Endodermal cell (in vitro differentiated cells): ENCODE measurements at regions not wholly inside any gene's neighbourhood (a gene's known extent, or its start where the extent isn't known, plus 50 kb on each side); places are given as distances from the start of the nearest gene placed in this dataset.

Experiments used
- DNase-seq: peaks from one replicate; pipeline ENCODE4 v3.0.0-alpha.2; 2017
- H3K27ac ChIP-seq: 2 replicates; pipeline ENCODE4 v1.5.1; 2013; ENCODE audit warnings: mild to moderate bottlenecking, low read depth, low read length, moderate library complexity
- H3K27me3 ChIP-seq: 2 replicates; pipeline ENCODE4 v1.6.1; 2013; ENCODE audit warnings: mild to moderate bottlenecking, low read length, moderate library complexity; ENCODE audit not compliant: insufficient read depth, control insufficient read depth, poor library complexity, severe bottlenecking
- H3K36me3 ChIP-seq: 2 replicates; pipeline ENCODE4 v1.7.0; 2013; ENCODE audit warnings: mild to moderate bottlenecking, low read length, moderate library complexity; ENCODE audit not compliant: control insufficient read depth, insufficient read depth
- H3K4me1 ChIP-seq: one replicate; pipeline ENCODE4 v1.7.0; 2013; ENCODE audit warnings: low read length; ENCODE audit not compliant: control insufficient read depth, insufficient read depth
- H3K4me3 ChIP-seq: 2 replicates; pipeline ENCODE4 v1.5.1; 2013; ENCODE audit warnings: mild to moderate bottlenecking, low read length, moderate library complexity
- H3K9ac ChIP-seq: 2 replicates; pipeline ENCODE4 v1.6.1; 2013; ENCODE audit warnings: mild to moderate bottlenecking, low read length, moderate library complexity; ENCODE audit not compliant: poor library complexity, severe bottlenecking; ENCODE audit errors: extremely low read depth
- H3K9me3 ChIP-seq: 2 replicates; pipeline ENCODE4 v1.6.1; 2013; ENCODE audit warnings: mild to moderate bottlenecking, low read length, moderate library complexity; ENCODE audit not compliant: control insufficient read depth
- H3K27ac Mint-ChIP-seq: 2 replicates; pipeline ENCODE4 v1.8.0; 2020; ENCODE audit warnings: mixed read lengths
- H3K27me3 Mint-ChIP-seq: 2 replicates; pipeline ENCODE4 v1.8.0; 2021; ENCODE audit warnings: mild to moderate bottlenecking, mixed read lengths; ENCODE audit not compliant: insufficient read depth
- H3K36me3 Mint-ChIP-seq: 2 replicates; pipeline ENCODE4 v1.8.0; 2020; ENCODE audit warnings: low read depth, mixed read lengths
- H3K4me1 Mint-ChIP-seq: 2 replicates; pipeline ENCODE4 v1.8.0; 2020; ENCODE audit warnings: mixed read lengths
- H3K4me3 Mint-ChIP-seq: 2 replicates; pipeline ENCODE4 v1.8.0; 2020; ENCODE audit warnings: mild to moderate bottlenecking, moderate library complexity, mixed read lengths
- H3K9me3 Mint-ChIP-seq: 2 replicates; pipeline ENCODE4 v1.8.0; 2020; ENCODE audit warnings: mild to moderate bottlenecking, mixed read lengths
- WGBS, 2 experiments: methylation state at CpG; one replicate each; pipeline versions ENCODE4 v1.1.5 to v1.1.7; 2013; ENCODE audit warnings: missing lambda C conversion rate in 2 of 2, mixed read lengths in 1 of 2; ENCODE audit not compliant: insufficient coverage in 1 of 2, insufficient read length in 1 of 2; 5-methylcytosine and 5-hydroxymethylcytosine counted together
- TF ChIP-seq, protein P1 (sequence below): fragments of 200-600 bp; sonication (generic); conservative IDR thresholded peaks from 2 replicates; pipeline ENCODE4 v1.5.0; 2021; ENCODE audit warnings: antibody characterized with exemption, mild to moderate bottlenecking

DNA sequence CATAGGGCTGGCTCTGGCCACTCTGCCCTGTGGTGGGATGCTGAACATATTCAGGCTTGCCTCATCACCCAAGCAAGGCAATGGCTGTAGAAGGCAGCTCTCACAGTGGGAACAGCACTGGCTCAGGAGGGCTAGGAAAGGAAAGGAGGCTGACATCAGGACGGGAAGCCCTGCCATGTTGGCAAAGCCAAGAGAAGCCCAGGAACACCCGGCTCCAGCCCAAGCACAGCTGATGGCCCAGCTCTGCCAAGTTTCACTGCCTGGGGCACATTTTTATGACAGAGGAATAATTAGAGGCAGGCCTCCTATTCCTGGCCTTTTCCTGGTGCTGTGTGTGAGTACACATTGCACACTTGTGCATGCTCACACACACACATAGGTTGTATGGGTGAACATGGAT lies 163.6 kb upstream of the SMIM23 start:
- Mint-ChIP-seq H3K27ac (no peak overlapping the region), H3K9me3 (peaks cover 5% of the 10 kb centered on the region), H3K36me3 (no peaks in the 10 kb centered on the region), H3K4me3 (no peak overlapping the region), H3K27me3 (peaks cover 28% of the 10 kb centered on the region), H3K4me1 (peaks cover 32% of the 10 kb centered on the region)
- 93 to 100% methylated on average over 1 to 2 of the region's 2 CpGs for WGBS, 2 experiments
- H3K27ac ChIP-seq = no peak overlapping the region
- TF ChIP-seq, protein P1, sequence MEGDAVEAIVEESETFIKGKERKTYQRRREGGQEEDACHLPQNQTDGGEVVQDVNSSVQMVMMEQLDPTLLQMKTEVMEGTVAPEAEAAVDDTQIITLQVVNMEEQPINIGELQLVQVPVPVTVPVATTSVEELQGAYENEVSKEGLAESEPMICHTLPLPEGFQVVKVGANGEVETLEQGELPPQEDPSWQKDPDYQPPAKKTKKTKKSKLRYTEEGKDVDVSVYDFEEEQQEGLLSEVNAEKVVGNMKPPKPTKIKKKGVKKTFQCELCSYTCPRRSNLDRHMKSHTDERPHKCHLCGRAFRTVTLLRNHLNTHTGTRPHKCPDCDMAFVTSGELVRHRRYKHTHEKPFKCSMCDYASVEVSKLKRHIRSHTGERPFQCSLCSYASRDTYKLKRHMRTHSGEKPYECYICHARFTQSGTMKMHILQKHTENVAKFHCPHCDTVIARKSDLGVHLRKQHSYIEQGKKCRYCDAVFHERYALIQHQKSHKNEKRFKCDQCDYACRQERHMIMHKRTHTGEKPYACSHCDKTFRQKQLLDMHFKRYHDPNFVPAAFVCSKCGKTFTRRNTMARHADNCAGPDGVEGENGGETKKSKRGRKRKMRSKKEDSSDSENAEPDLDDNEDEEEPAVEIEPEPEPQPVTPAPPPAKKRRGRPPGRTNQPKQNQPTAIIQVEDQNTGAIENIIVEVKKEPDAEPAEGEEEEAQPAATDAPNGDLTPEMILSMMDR = no peak
- no peak overlapping the region for H3K9ac ChIP-seq
- H3K4me3 ChIP-seq = no peak overlapping the region
- H3K27me3 ChIP-seq = no peaks in the 10 kb centered on the region
- H3K4me1 ChIP-seq = peaks cover 8% of the 10 kb centered on the region
- H3K36me3 ChIP-seq = no peaks in the 10 kb centered on the region
- no peaks in the 10 kb centered on the region for H3K9me3 ChIP-seq
- DNase-seq = peak; percentile 29

GRCh38 chr5:171623107-171623506 lies 162.5 kb upstream of the SMIM23 start:
- WGBS, 2 experiments = 50 to 62% methylated on average over 2 of the region's 2 CpGs
- peaks cover 26% of the 10 kb centered on the region for H3K4me1 Mint-ChIP-seq
- no peak for DNase-seq
- no peaks in the 10 kb centered on the region for H3K9me3 ChIP-seq
- peaks cover 29% of the 10 kb centered on the region for H3K27me3 Mint-ChIP-seq
- H3K36me3 ChIP-seq = no peaks in the 10 kb centered on the region
- H3K4me1 ChIP-seq = peaks cover 8% of the 10 kb centered on the region
- no peaks in the 10 kb centered on the region for H3K27me3 ChIP-seq
- H3K4me3 Mint-ChIP-seq = no peak overlapping the region
- H3K27ac Mint-ChIP-seq = peak overlapping the region; percentile 89
- peak overlapping the region; percentile 72 for H3K27ac ChIP-seq
- peaks cover 5% of the 10 kb centered on the region for H3K9me3 Mint-ChIP-seq
- H3K9ac ChIP-seq = no peak overlapping the region
- no peaks in the 10 kb centered on the region for H3K36me3 Mint-ChIP-seq
- TF ChIP-seq, protein P1 = no peak
- H3K4me3 ChIP-seq = no peak overlapping the region

- Histone ChIP-seq H3K4me3 (no peak overlapping the region), H3K36me3 (no peaks in the 10 kb centered on the region), H3K27me3 (no peaks in the 10 kb centered on the region), H3K4me1 (peaks cover 8% of the 10 kb centered on the region), H3K27ac (peak overlapping the region; percentile 72), H3K9me3 (no peaks in the 10 kb centered on the region), H3K9ac (no peak overlapping the region)
- DNase-seq = peak; percentile 93
- TF ChIP-seq, protein P1 = no peak
- 19 to 40% methylated on average over 4 to 11 of the region's 11 CpGs for WGBS, 2 experiments
- H3K27ac Mint-ChIP-seq = peak overlapping the region; percentile 89
- H3K9me3 Mint-ChIP-seq = peaks cover 5% of the 10 kb centered on the region
- no peaks in the 10 kb centered on the region for H3K36me3 Mint-ChIP-seq
- H3K27me3 Mint-ChIP-seq = peaks cover 34% of the 10 kb centered on the region
- peaks cover 26% of the 10 kb centered on the region for H3K4me1 Mint-ChIP-seq
- peak overlapping the region; percentile 12 for H3K4me3 Mint-ChIP-seq
Measured at GRCh38 chr5:171623551-171624097, 162.0 kb upstream of the SMIM23 start.
